ENCODE measurements at regions not wholly inside any gene's neighbourhood (a gene's known extent, or its start where the extent isn't known, plus 50 kb on each side); places are given as distances from the start of the nearest gene placed in this dataset.

DNA sequence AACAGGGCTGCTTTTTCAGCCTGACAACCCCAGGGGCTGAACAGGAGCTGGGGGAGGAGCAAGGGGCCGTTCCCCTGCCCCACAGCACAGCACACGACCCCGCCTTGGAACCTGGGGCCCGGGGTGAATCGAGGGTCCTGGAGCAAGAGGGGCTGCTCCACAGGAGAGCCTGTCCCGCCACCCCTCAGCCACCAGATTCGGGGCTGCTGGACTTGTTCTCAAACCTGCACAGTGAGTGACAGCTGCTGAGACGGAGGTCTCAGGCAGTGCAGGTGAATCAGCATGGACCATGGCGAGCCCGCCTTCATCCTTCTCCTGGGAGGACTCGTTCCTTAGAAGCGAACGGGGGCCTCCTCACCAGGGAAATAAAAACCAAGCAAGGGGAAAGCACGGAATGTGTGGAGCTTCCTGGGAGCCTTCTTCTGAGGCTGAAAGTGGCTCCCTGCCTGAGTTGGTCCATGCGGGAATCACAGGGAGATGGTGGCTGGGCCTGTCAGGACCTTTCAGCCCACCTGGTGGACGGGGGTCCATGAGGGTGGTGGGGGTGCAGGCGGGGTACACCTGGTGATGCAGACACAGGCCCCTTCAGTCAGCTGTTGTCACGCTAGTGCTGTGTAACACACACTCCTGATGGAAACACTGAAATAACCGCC lies 125.4 kb downstream of the SIK1 start:
- DNase-seq: no peak

DNA sequence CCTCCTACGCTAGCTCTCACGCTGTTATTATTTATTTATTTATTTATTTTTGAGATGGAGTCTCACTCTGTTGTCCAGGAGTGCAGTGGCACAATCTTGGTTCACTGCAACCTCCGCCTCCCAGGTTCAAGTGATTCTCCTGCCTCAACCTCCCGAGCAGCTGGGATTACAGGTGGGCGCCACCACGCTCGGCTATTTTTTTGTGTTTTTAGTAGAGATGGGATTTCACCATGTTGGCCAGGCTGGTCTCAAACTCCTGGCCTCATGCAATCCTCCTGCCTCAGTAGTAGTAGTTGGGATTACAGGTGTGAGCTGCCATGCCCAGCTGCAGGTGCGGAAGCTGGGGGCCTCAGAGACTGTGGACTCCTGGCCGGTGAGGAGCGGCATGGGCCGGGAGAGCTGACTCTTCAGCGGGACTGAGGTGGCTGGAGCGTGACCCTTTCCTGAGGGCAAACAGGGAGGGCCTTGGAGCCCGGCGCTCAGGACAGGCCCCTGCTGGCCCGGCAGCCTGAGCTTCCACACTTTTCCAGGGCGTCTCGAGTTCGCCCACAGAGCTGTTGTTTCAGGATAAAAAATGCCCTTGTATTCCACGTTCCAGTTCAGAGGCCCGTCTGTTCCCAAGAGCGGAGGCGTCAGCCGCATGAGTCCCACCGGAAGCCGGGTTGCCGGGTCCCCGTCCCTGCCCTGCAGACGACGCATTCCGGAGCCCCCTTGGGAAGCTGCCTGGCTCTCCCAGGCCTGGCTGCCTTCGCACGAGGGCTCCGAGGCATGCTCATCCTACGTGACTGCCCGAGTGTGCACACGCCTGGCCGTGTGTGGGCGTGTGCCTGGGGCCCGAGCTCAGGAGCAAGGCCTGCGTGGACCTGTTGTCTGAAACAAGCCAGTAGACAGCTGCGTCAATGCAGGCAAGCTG lies 126.2 kb downstream of the SIK1 start:
- no peak for DNase-seq

DNA sequence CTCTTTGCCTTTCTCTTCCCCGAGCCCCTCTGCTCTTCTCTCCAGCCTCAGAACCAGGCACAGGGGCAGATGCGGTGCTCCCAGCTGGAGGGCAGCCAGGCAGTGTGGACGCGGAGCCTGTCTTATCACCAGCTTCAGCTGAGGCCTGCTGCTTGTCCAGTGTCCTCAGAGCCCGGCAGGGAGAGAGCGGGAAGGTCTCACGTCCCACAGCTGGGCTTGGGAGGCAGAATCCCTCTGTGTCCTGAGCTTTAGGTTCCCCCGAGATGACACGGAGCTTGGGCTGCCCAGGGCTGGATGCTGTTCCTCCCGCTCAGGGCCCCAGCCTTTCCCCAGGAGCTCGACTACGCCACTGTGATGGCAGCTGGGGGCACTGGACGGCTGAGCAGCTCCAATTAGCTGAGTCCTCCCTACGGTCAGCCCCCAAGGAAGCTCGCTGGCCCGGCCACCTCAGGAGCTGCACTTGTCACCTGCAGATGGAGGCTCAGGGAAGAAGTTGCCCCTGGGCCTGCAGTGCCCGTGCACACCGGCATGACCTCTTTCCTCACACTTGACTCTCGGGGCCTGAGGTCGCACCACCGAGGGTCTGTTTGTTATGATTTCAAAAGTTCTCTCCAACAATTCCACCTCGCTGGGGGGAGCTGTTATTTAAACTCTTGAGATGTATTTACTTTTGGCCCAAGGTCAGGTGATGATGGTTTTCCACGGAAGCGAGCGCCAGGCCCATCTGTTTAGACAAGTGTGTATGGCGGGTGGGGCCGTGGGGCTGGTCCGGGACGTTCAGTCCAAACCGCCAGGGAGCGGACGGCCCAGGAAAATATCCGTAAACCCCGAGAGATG lies 127.3 kb downstream of the SIK1 start:
- DNase-seq: no peak

DNA sequence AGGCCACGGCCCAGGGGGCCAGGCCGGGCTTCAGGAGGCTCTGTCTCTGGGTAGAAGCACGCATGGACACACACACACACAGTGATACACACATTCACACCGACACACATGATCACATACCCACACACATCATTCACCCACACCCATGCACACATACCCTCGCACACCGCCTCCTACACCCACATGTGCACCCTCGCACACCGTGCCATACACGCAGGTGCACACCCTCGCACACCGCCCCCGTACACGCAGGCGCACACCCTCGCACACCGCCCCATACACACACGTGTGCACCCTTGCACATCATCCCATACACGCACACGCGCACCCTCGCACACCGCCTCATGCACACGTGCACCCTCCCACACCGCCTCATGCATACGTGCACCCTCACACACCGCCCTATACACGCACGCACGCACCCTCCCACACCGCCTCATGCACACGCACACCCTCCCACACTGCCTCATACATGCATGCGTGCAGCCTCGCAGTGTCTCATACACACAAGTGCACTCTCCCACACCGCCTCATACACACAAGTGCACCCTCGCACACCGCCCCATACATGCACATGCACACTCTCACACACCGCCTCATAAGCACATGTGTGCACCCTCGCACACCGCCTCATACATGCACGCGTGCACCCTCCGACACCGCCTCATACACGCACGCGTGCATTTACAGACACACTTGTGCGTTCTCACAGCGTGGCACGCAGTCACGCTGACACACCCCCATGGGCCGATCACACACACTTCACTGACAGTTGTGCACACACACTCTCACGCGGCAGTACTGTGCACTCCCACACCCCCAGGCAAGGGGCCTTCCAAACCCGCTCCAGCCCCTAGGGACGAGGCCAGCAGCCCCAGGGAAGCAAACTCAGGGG lies 128.1 kb downstream of the SIK1 start:
- DNase-seq: no peak

DNA sequence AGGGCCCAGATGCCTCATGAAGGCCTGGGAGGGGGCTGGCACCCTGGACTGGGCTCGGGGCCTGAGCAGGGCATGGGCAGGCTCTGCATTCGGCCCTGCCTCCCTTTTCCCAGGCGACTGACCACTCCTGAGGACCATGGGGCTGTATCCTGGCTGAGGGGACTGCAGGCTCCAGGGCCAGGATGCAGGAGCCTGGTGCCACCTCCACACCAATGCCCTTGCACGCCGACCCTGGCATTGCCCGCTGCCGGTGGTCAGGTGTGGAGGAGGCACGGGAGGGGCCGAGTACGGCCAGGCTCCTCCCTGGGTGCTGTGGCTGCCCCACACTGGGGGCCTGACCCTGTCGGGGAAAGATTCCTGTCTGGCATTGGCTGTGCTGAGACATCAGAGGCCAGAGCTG lies 128.9 kb downstream of the SIK1 start:
- no peak for DNase-seq

DNA sequence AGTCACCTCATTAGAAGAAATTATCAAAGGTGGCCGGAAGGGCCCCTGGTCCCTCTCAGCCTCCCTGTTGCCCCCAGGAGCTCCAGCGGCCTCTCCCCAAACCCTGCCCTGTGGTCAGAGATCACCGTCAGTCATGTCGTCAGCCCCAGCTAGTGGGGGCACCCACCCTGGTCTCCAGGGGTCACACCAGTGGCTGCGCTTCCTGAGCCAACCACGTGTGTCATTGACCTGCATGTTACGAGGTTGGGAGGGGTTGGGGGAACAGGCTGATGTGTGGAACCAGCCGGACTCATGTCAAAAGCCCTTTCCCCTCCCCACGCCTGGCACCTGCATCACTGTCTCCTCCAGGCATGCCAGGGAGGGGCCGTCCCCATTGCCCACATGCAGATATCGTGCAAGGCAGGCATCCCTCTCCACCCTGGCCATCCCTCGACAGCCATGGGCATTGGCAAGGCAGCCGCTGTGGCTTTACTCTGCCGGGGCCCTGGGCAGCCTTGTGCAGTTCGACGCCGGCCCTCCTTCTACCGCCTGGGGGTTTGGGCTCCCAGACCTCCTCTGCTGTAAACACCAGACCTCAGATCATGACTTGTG lies 128.7 kb downstream of the CRYAA start:
- DNase-seq: no peak

DNA sequence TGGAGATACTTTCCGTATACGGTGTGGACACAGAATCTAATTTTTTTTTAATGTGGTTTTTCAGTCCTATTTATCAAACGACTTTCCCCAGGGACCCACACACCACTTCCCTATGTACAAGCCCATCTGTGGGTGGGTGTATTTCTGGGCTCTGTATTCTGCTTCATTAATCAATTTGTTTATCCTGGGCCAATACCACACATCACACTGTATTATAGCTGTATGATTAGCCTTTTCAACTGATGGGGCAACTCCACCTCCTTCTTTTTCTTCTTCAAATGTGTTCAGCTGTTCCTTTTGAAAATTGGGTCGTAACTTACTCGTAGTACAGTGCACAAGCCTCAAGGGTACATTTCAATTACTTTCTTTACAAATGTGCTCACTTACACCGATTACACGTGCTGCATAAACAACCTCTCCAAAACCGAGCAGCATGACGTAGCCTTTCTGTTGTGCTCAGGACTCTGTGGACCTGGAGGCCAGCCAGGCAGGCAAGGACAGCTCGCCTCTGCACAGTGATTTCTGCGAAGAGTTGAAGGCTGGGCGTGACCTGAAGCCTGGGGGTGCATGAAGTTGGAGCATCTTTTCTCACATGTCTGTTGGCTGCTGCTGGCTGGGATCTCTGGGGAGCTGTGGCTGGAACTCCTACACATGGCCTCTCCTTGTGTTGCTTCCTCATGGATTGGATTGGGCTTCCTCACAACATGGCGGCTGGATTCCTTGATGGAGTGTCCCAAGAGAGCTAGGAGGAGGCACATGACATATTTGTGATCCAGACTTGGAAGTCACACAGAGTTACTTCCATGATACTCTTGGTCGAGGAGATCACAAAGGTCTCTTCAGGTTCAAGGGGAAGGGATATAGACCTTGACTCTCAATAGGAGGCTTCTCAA lies 126.5 kb downstream of the CRYAA start:
- no peak for DNase-seq

DNA sequence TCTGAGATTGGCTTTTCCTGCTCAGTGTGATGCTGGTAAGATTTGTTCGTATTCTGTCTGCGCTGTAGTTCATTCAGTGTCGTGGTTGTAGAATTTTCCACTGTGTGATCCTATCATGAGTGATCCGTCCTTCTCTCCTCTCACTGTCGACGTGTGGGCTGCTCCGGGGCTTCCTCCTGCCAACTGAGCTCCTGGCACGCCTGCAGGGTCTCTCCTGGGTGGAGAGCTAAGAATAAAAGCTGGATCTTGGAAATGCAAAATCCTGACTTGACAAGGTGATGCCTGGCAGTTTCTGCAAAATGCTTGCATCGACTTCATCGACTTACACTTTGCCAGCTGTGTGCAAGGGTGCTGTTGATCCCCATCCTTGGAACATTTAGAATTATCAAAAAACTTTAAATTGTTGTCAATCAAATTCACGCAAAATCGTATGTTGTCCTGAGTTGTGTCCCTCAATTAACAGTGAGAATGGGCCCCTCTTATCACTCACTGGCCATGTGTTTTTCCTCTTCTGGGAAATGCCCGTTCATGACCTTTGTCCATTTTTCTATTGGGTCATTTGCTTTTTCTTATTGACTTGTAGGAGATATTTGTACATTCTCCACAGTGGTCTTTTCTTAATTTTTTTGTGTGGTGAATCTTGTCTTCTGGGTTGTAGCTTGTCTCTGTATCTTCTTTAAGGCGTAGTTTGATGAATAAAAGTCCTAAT lies 125.5 kb downstream of the CRYAA start:
- DNase-seq: no peak

DNA sequence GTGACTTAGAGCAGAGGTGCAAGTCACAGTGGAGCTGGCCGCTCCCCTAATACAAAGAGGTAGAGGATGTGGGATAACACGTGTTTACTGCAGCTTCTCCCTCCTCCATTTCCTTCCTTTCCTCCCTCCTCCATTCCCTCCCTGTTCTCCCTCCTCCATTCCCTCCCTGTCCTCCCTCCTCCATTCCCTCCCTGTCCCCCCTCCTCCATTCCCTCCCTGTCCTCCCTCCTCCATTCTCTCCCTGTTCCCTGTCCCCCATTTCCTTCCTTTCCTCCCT lies 124.0 kb downstream of the CRYAA start:
- DNase-seq: no peak

DNA sequence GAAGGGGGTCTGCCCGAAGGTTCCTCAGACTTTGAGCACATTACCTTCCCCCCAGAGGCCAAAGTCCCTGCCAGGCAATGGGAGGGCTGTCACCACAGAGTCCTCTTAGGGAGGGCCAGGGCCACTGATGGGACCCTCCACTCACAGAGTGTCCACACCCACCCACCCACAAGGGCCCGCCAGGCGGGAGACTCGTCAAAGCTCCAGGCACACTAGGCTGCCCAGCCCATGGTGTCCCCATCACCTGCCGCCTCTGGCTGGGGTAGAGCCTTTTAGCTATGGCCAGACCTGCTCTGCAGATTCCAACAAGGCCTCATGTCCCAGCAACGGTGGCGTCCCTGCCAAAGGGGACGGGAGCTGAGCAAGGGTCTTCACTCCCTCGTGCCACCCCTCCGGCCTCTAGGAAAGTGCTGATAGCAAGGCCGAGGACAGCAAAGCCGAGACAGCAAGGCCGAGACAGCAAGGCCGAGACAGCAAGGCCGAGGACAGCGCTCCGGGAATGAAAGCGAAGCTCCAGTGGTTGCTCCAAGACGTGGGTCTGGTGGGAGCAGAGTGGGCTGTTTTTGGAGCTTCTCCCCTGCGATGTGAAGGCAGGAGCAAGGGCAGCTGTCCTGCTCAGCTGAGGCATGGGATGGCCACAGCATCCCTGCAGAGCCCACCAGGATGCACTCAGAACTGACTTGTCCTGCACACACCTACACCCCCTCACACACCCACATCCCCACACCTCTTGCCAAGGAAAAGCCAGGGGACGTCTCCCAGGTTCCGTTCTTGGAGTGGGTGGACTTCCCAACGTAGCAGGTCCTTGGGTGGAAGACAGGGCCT lies 123.4 kb downstream of the CRYAA start:
- DNase-seq: no peak

DNA sequence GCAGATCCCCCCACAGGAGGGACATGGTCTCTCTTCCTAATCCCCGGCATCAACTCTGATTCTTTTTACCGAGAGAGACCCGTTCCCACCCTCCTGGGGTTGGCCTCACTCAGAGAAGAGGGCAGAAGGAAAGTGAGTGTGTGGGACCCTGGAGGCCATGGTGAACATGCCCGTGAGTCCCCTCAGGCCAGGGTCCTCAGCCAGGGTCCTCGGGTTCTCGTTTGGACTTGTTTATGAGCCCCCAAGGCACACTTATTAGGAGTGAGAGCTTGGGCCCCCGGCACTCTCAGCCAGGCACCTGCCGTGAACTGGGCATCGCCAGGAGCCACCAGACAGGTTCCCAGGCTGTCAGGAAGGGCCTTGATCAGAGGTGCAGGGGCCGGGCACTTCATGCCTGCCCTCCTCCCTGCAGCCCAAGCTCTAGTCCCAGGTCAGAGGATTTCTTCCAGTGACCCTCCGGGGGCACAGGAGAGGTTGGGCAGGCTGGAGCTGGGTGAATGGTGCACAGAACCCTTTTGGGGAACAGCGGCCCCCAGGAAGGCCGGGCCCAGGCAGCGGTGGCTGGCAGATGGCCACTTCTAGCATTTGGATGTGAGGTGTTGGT lies 122.6 kb downstream of the CRYAA start:
- DNase-seq: no peak

DNA sequence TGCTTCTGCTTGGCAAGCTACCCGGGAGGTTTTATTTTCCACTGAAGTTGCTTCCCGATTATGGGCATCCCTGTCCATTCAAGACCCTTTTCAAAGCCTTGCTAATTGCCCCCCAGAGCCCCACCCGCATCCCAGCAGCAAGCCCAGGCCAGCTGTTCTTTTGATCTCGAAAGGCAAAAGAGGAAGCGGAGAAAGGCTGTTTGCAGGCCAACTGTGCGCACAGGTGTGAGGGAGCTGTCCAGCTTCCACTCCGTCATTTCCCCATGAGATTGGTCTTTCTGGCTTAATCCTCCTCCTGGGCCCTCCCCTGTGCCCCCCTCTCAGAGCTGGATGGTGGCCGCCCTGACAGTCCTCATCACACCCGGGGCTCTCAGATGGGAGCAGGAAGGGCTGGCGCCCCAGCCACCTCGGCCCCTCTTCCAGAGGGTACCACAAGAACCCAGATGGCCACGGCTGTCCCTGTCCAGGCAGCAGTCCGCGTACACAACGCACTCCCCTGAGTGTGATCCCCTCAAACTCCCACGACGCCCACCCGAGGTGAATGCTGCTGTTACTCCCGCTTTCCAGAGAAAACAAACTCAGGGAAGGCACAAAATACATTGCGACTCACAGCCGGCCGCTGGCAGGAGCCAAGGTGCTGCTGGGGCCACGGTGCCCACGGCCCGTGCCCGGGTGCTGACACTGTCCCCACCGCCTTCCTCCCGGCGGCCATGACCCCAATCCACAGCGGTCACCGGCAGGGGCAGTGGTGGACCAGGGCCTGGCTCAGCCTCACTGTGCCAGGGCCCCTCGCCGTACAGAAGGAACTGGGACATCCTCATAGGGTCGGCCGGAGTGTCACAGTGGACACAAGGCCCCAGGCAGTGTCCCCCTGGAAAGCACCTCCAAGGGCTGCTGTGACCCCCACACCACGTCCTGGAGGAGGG lies 121.9 kb downstream of the CRYAA start:
- no peak for DNase-seq

DNA sequence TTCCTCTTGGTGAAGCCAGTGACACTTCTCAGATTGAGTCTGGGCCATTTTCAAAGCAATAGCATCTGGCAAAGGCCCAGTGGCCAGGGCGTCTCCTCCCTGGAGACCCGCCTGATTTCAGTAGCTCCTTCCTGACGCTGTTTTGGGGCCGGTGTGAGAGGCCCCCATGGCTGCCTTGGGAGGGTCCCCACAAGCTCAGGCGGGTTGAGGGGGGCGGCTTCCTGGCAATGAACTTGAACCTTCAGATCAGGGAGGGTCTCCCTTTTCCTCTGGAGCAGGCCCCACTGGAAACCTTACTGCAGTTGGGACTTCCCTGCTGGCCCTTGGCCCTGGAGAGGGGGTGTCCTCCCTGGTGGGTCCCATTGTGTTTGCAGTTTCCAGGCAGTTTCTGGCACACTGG lies 121.2 kb downstream of the CRYAA start:
- DNase-seq: no peak

DNA sequence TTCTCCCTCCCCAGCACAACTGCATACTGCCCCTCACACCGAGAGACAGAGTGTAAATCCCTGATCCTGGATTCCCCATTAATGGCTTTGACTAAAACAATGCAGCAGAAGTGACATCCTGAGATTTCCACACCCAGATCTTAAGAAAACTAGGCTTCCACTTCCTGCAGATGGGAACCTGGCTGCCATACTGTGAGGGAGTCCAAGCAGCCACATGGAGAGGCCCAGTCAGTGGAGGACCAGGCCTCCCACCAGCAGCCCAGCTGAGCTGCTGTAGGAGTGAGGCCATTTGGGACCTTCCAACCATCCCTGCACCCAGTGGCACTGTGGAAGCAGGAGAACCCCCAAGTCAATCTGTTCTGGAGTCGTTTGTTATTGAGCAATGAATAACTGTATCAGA lies 120.6 kb downstream of the CRYAA start:
- no peak for DNase-seq

DNA sequence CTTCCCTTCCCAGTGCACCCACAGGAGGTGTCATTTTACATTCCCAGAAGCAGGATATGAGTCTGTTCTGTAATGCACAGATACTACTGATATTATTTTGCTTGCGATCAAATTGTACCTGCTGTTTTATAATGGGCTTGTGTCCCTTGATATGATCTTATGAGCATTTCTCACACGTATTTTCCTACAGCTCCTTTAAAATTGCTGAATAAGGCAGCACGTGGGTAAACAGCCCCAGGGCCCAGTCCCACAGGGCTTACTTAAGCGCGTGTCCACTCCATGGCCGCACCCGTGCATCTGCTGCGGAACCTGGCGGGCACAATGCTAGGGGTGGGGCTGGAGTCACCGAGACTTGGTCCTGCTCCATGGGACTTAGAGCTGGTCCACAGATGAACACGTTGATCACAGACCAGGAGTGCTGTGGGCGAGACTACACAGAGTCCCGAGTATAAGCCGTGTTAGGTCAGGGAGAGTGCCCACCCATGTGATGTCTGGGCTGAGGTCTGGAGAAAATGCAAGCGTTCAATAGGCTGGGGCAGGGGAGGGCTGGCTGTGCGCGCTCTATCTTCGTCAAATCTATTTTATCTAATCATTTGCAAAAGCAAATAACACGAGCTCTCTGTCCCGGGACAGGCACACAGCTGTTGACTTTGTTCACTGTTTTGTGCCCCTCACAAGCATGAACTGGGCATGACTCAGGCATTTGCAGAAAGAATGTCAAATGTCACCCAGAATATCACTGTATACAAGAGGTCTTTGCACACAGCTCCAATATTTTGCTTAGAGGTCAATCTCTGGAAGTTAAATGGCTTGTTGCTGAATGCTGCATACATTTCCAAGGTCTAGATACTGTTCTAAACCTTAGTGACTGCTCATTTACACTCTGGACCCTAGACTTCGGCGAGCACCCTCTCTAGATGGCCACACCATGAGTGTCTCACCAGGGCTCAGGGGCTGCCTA lies 119.3 kb downstream of the CRYAA start:
- no peak for DNase-seq

DNA sequence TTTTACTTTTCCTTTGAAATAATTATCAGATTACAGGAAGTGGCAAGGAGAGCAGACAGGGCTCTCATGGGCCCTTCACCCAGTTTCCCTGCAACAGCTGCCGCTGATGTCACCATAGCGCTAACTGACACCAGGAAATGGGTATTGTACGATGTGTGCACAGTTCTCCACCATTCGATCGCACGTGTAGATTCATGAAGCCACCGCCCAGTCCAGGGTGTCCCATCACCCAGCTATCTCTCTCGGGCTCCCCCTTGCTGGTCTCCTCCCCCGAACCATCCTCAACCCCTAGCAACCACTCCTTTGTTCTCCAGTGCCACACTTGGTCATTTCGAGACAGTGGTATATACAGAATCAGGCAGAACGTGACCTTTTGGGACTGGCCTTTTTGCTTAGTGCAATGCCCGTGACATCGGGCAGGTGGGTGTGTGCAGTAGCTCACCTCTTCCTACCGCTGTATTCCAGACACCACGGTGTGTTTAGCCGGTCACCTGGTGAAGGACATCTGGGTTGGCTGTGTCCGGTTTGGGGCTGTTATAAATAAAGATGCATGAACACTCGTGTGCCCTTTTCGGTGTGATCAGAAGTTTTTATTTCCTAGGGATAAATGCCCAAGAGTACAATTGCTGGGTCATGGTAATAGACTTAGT lies 118.4 kb downstream of the CRYAA start:
- DNase-seq: no peak

Data from HCEC 1CT (cell line).